Activated naive CD4-positive, alpha-beta T cell treated with anti-CD3 and anti-CD28 coated beads for 36 hours (primary cell): ENCODE measurements at regions not wholly inside any gene's neighbourhood (a gene's known extent, or its start where the extent isn't known, plus 50 kb on each side); places are given as distances from the start of the nearest gene placed in this dataset.
"Not testable (repeated sequence)": the region's sequence is repeated elsewhere in the genome, so short reads cannot be mapped to it uniquely, and the experiment has no call there.

Source experiments
- CTCF ChIA-PET: fragments of 350-600 bp; sonication (Branson Sonifier 250); formaldehyde crosslinking; loops from one replicate; lab custom pipeline; 2021; ENCODE audit warnings: antibody characterized with exemption; lab: Charles Lee
- DNase-seq: peaks from one replicate; pipeline ENCODE4 v3.0.0-alpha.2; 2020
- H3K27ac Mint-ChIP-seq: one replicate; pipeline ENCODE4 v1.8.0; 2021; ENCODE audit warnings: mild to moderate bottlenecking, mixed read lengths
- H3K27me3 Mint-ChIP-seq: one replicate; pipeline ENCODE4 v1.8.0; 2021; ENCODE audit warnings: low read depth, mixed read lengths
- H3K36me3 Mint-ChIP-seq: one replicate; pipeline ENCODE4 v1.8.0; 2021; ENCODE audit warnings: low read depth, mixed read lengths
- H3K4me1 Mint-ChIP-seq: one replicate; pipeline ENCODE4 v1.8.0; 2021; ENCODE audit warnings: low read depth, mixed read lengths
- H3K4me3 Mint-ChIP-seq: one replicate; pipeline ENCODE4 v1.8.0; 2021; ENCODE audit warnings: mild to moderate bottlenecking, moderate library complexity, mixed read lengths
- H3K9me3 Mint-ChIP-seq: one replicate; pipeline ENCODE4 v1.8.0; 2021; ENCODE audit warnings: mixed read lengths
- intact Hi-C: fragments of 100-400 bp; cut with micrococcal nuclease; formaldehyde crosslinking; loops from one replicate; pipeline ENCODE4 v1.15.1; 2023

DNA sequence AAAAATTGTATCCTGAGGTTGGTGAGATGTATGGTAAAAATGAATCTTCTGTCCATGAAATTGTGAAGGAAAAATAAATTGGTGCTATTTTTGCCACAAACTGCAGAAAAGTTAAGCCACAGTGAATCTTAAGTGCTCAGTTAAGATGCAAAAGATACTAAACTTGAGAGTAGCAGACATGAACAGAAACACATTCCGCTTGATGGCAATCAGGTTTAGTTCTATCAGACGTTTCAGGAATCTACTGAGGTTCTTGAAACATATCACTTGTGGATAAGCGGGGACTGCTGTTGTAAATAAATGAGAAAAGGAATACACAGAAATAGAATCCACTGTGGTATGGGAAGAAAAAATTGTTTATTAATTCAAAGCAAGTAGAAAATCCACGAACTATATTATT lies 311.2 kb upstream of the PRR16 start:
- intact Hi-C loops: no loop called here
- no peaks in the 10 kb centered on the region for H3K4me1 Mint-ChIP-seq
- CTCF ChIA-PET: no interaction called here
- H3K27me3 Mint-ChIP-seq: no peaks in the 10 kb centered on the region
- no peak overlapping the region for H3K27ac Mint-ChIP-seq
- DNase-seq: no peak
- no peaks in the 10 kb centered on the region for H3K9me3 Mint-ChIP-seq
- no peak overlapping the region for H3K4me3 Mint-ChIP-seq
- H3K36me3 Mint-ChIP-seq: no peaks in the 10 kb centered on the region

DNA sequence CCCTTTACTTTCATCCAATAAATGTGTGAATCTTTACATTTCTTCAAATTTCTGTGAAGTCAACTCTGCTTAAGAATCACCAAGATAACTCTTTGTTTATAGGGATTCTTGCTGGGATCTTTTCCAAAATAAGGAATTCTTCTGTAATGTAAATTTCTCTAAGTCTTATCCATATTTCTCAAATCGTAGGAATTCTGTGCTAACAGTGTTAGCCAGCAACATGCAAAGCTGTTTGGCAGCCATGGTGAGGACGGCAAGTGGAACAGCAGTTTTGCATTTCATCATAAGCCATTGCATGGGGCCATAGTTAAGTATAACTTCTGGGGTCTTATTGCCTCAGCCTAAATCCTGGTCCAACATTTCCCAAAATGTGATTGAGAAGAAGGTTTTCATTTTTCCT lies 310.5 kb upstream of the PRR16 start:
- no peak overlapping the region for H3K27ac Mint-ChIP-seq
- H3K4me1 Mint-ChIP-seq: no peaks in the 10 kb centered on the region
- H3K4me3 Mint-ChIP-seq: no peak overlapping the region
- CTCF ChIA-PET: no interaction called here
- H3K27me3 Mint-ChIP-seq: no peaks in the 10 kb centered on the region
- DNase-seq: no peak
- H3K9me3 Mint-ChIP-seq: no peaks in the 10 kb centered on the region
- intact Hi-C loops: no loop called here
- H3K36me3 Mint-ChIP-seq: no peaks in the 10 kb centered on the region

GRCh38 chr5:120155873-120156272 lies 308.2 kb upstream of the PRR16 start:
- H3K27me3 Mint-ChIP-seq: no peaks in the 10 kb centered on the region
- CTCF ChIA-PET: no interaction called here
- no peak for DNase-seq
- no peaks in the 10 kb centered on the region for H3K36me3 Mint-ChIP-seq
- intact Hi-C loops: no loop called here
- H3K9me3 Mint-ChIP-seq: no peaks in the 10 kb centered on the region
- H3K27ac Mint-ChIP-seq: no peak overlapping the region
- H3K4me1 Mint-ChIP-seq: no peaks in the 10 kb centered on the region
- no peak overlapping the region for H3K4me3 Mint-ChIP-seq

DNA sequence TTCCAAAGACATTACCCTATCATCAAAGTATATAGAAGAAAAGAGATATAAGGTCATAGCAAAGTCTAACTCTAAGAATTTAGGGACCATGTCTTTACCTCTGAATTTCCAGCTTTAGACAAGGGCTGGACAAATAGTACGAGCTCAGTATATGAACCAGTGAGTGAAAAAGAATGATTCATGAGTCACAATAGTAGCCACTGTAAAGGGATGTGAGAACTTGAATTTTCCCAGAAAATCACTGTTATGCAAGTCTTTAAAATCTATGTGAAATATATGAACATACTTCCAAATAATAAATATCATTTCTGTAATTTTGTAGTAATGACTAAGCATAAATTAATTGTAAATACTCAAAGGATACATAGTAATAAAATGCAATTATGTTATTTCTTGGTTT lies 305.9 kb upstream of the PRR16 start:
- CTCF ChIA-PET: no interaction called here
- intact Hi-C loops: no loop called here
- no peaks in the 10 kb centered on the region for H3K9me3 Mint-ChIP-seq
- no peak overlapping the region for H3K27ac Mint-ChIP-seq
- H3K4me1 Mint-ChIP-seq: no peaks in the 10 kb centered on the region
- H3K36me3 Mint-ChIP-seq: no peaks in the 10 kb centered on the region
- no peak for DNase-seq
- H3K27me3 Mint-ChIP-seq: no peaks in the 10 kb centered on the region
- H3K4me3 Mint-ChIP-seq: no peak overlapping the region

DNA sequence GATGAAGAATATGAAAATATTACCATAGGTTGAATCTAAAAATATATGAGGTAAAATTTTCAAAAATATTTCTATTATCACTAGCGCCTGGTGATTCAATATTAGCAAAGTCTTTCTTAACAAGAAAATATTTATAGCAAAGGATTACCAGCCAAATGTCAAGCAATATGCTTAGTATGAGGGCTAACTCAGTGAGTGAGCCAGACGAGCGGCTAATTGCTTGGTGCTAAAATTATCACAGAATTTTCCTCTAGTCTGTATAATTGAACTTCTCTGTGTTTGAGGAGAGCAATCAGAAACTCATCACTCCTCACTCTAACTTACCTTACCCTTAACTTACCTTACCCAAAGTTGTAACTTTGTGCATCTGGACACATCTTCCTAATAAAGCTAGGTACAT lies 304.9 kb upstream of the PRR16 start:
- Mint-ChIP-seq H3K4me1 (no peaks in the 10 kb centered on the region), H3K27ac (no peak overlapping the region), H3K27me3 (no peaks in the 10 kb centered on the region), H3K9me3 (no peaks in the 10 kb centered on the region), H3K4me3 (no peak overlapping the region), H3K36me3 (no peaks in the 10 kb centered on the region)
- intact Hi-C loops: no loop called here
- DNase-seq: no peak
- CTCF ChIA-PET: no interaction called here

GRCh38 chr5:120160124-120160895 lies 303.8 kb upstream of the PRR16 start:
- Mint-ChIP-seq H3K9me3 (no peaks in the 10 kb centered on the region), H3K4me3 (no peak overlapping the region), H3K27me3 (no peaks in the 10 kb centered on the region), H3K36me3 (no peaks in the 10 kb centered on the region), H3K27ac (no peak overlapping the region), H3K4me1 (no peaks in the 10 kb centered on the region)
- DNase-seq: no peak
- CTCF ChIA-PET: no interaction called here
- intact Hi-C loops: no loop called here

DNA sequence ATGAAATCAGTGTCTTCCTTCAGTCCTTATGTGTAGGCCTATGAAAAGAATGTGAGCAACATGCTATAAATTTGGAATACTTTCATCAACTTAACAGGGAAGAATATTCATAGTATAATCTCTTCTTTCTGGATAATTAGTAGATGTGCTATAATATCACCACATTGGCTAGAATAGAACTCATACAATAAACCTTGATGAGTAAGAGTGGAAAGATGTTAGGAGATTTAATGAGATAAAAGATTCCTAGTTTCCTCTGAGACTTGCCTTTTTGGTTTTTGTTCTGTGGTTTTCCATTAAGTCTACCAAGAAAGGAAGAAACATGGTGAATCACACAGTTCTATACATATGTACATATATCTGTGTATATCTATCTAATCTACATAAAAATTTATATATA lies 301.8 kb upstream of the PRR16 start:
- Mint-ChIP-seq H3K4me1 (no peaks in the 10 kb centered on the region), H3K27ac (no peak overlapping the region), H3K9me3 (no peaks in the 10 kb centered on the region), H3K4me3 (no peak overlapping the region), H3K27me3 (no peaks in the 10 kb centered on the region), H3K36me3 (no peaks in the 10 kb centered on the region)
- no peak for DNase-seq
- CTCF ChIA-PET: no interaction called here
- intact Hi-C loops: no loop called here

DNA sequence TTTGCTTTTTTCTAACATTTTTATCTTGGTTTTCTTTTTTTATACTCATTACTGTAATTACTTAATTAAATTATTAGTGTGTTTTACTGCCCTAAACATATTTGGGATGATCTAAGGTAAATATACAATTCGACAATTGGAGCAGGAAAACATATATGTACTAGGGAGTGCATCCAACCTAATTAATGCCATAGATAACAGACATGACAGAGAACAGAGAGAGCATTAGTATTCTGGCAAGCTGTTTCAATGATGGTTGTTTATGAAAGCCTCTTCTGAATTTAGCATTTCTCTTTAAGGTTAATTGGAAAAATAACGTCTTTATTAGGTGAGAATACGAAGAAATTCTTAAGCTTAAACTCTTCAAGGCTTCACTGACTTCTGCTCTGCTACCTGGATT lies 300.1 kb upstream of the PRR16 start:
- Mint-ChIP-seq H3K36me3 (no peaks in the 10 kb centered on the region), H3K4me1 (no peaks in the 10 kb centered on the region), H3K27me3 (no peaks in the 10 kb centered on the region), H3K4me3 (no peak overlapping the region), H3K9me3 (peaks cover 1% of the 10 kb centered on the region), H3K27ac (no peak overlapping the region)
- intact Hi-C loops: no loop called here
- CTCF ChIA-PET: no interaction called here
- DNase-seq: no peak

DNA sequence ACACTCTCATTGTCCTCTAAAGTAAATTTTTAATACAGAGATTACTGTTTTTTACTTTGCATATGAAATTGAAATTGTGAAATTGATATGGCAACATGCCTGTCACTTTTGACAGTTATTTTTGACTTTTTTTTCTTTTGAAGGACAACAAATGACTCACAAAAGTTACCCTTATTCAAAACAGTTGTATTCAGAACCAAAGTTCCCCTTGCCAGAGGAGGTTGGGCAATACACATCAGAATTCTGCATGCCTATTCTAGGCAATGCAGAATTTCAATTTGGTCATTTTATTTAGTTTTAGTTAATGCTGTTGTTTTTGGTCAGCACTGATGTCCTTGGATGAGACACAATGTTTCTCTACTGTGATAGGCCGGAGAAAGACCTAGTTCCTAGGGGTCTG lies 299.1 kb upstream of the PRR16 start:
- H3K9me3 Mint-ChIP-seq: peaks cover 1% of the 10 kb centered on the region
- no peaks in the 10 kb centered on the region for H3K27me3 Mint-ChIP-seq
- no peaks in the 10 kb centered on the region for H3K36me3 Mint-ChIP-seq
- H3K4me1 Mint-ChIP-seq: no peaks in the 10 kb centered on the region
- no peak overlapping the region for H3K4me3 Mint-ChIP-seq
- H3K27ac Mint-ChIP-seq: no peak overlapping the region
- intact Hi-C loops: no loop called here
- CTCF ChIA-PET: no interaction called here
- no peak for DNase-seq

GRCh38 chr5:120173125-120173524 lies 291.0 kb upstream of the PRR16 start:
- H3K36me3 Mint-ChIP-seq: no peaks in the 10 kb centered on the region
- no peaks in the 10 kb centered on the region for H3K4me1 Mint-ChIP-seq
- CTCF ChIA-PET: no interaction called here
- H3K27ac Mint-ChIP-seq: no peak overlapping the region
- H3K27me3 Mint-ChIP-seq: no peaks in the 10 kb centered on the region
- DNase-seq: no peak
- intact Hi-C loops: no loop called here
- H3K4me3 Mint-ChIP-seq: no peak overlapping the region
- peaks cover 1% of the 10 kb centered on the region for H3K9me3 Mint-ChIP-seq

- no peak for DNase-seq
- H3K9me3 Mint-ChIP-seq: no peaks in the 10 kb centered on the region
- H3K4me1 Mint-ChIP-seq: no peaks in the 10 kb centered on the region
- H3K27me3 Mint-ChIP-seq: no peaks in the 10 kb centered on the region
- no peak overlapping the region for H3K27ac Mint-ChIP-seq
- CTCF ChIA-PET: no interaction called here
- intact Hi-C loops: no loop called here
- no peaks in the 10 kb centered on the region for H3K36me3 Mint-ChIP-seq
- H3K4me3 Mint-ChIP-seq: no peak overlapping the region
Measured at GRCh38 chr5:120174089-120174488, 290.0 kb upstream of the PRR16 start.

GRCh38 chr5:120181238-120181637 lies 282.9 kb upstream of the PRR16 start:
- not testable (repeated sequence) for H3K9me3 Mint-ChIP-seq

DNA sequence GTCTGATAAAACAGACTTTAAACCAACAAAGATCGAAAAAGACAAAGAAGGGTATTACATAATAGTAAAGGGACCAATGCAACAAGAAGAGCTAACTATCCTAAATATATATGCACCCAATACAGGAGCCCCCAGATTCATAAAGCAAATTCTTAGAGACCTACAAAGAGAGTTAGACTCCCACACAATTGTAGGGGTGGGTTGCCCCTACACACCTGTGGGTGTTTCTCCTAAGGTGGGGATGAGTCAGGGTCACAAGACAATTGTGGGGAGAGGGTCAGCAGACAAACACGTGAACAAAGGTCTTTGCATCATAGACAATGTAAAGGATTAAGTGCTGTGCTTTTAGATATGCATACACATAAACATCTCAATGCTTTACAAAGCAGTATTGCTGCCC lies 269.4 kb upstream of the PRR16 start:
- H3K9me3 Mint-ChIP-seq, intact Hi-C loops, DNase-seq, H3K27me3 Mint-ChIP-seq, H3K4me3 Mint-ChIP-seq, H3K36me3 Mint-ChIP-seq, CTCF ChIA-PET, H3K4me1 Mint-ChIP-seq, H3K27ac Mint-ChIP-seq: not testable (repeated sequence)

More at GRCh38 chr5:120181238-120181637, 282.9 kb upstream of the PRR16 start:
- DNase-seq, intact Hi-C loops, H3K4me3 Mint-ChIP-seq, H3K27ac Mint-ChIP-seq, H3K27me3 Mint-ChIP-seq, H3K4me1 Mint-ChIP-seq, CTCF ChIA-PET, H3K36me3 Mint-ChIP-seq: not testable (repeated sequence)
